ENCODE measurements at regions not wholly inside any gene's neighbourhood (a gene's known extent, or its start where the extent isn't known, plus 50 kb on each side); places are given as distances from the start of the nearest gene placed in this dataset.

GRCh38 chr12:31832740-31833729 is 104.2 kb upstream of the AMN1 start:
- no peaks in the 10 kb centered on the region for H3K9me3 ChIP-seq (ENCODE audit: low read depth)
- H3K4me3 ChIP-seq: no peak overlapping the region
- TF ChIP-seq, protein P1, sequence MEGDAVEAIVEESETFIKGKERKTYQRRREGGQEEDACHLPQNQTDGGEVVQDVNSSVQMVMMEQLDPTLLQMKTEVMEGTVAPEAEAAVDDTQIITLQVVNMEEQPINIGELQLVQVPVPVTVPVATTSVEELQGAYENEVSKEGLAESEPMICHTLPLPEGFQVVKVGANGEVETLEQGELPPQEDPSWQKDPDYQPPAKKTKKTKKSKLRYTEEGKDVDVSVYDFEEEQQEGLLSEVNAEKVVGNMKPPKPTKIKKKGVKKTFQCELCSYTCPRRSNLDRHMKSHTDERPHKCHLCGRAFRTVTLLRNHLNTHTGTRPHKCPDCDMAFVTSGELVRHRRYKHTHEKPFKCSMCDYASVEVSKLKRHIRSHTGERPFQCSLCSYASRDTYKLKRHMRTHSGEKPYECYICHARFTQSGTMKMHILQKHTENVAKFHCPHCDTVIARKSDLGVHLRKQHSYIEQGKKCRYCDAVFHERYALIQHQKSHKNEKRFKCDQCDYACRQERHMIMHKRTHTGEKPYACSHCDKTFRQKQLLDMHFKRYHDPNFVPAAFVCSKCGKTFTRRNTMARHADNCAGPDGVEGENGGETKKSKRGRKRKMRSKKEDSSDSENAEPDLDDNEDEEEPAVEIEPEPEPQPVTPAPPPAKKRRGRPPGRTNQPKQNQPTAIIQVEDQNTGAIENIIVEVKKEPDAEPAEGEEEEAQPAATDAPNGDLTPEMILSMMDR (IDR thresholded peaks at IDR 0.05; ENCODE audit: low read depth, low read length): no peak
- H3K4me1 ChIP-seq (ENCODE audit: low read depth): no peaks in the 10 kb centered on the region
- no peaks in the 10 kb centered on the region for H3K36me3 ChIP-seq
- no peaks in the 10 kb centered on the region for H3K27me3 ChIP-seq
- no peak overlapping the region for H3K27ac ChIP-seq
- DNase-seq (ENCODE audit: low read depth in 1 of 2, low spot score in 1 of 2): no peak

GRCh38 chr12:31828071-31828470 is 99.2 kb upstream of the AMN1 start:
- H3K27ac ChIP-seq: no peak overlapping the region
- no peak overlapping the region for H3K4me3 ChIP-seq
- TF ChIP-seq, protein P1 (IDR thresholded peaks at IDR 0.05; ENCODE audit: low read depth, low read length): no peak
- H3K9me3 ChIP-seq (ENCODE audit: low read depth): no peaks in the 10 kb centered on the region
- H3K27me3 ChIP-seq: no peaks in the 10 kb centered on the region
- DNase-seq (ENCODE audit: low read depth in 1 of 2, low spot score in 1 of 2): no peak
- no peaks in the 10 kb centered on the region for H3K36me3 ChIP-seq
- no peaks in the 10 kb centered on the region for H3K4me1 ChIP-seq (ENCODE audit: low read depth)

DNA sequence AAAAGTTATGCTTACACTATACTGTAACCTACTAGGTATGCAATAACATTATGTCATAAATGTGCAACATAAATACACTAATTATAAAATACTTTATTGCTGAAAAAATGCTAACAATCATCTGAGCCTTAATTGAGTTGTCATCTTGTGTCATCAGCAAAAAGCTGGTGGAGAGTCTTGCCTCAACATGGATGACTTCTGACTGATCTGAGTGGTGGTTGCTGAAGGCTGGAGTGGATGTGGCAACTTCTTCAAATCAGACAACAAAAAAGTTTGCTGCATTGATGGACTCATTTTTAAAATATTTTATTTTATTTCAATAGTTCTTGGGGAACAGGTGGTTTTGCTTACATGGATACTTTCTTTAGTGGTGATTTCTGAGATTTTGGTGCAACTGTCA is 93.9 kb upstream of the AMN1 start:
- Histone ChIP-seq H3K36me3 (no peaks in the 10 kb centered on the region), H3K4me1 (ENCODE audit: low read depth) (no peaks in the 10 kb centered on the region), H3K4me3 (no peak overlapping the region), H3K27me3 (no peaks in the 10 kb centered on the region), H3K27ac (no peak overlapping the region), H3K9me3 (ENCODE audit: low read depth) (no peaks in the 10 kb centered on the region)
- TF ChIP-seq, protein P1 (IDR thresholded peaks at IDR 0.05; ENCODE audit: low read depth, low read length): no peak
- no peak for DNase-seq (ENCODE audit: low read depth in 1 of 2, low spot score in 1 of 2)

DNA sequence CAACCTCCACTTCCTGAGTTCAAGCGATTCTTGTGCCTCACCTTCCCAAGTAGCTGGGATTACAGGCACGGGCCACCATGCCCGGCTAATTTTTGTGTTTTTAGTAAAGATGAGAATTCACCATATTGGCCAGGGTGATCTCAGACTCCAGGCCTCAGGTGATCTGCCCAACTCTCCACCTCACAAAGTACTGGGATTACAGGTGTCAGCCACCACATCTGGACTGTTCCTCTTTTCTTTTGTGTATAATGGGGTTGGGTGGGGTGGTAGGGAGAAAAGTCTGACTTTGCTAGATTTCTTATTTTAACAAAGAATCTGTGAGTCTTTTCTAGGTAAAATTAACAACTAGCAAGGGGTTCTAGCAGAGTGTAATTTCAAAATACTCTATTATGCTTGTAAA is 92.7 kb upstream of the AMN1 start:
- Histone ChIP-seq H3K27me3 (no peaks in the 10 kb centered on the region), H3K4me1 (ENCODE audit: low read depth) (no peaks in the 10 kb centered on the region), H3K27ac (no peak overlapping the region), H3K4me3 (no peak overlapping the region), H3K36me3 (no peaks in the 10 kb centered on the region), H3K9me3 (ENCODE audit: low read depth) (no peaks in the 10 kb centered on the region)
- no peak for DNase-seq (ENCODE audit: low read depth in 1 of 2, low spot score in 1 of 2)
- TF ChIP-seq, protein P1 (IDR thresholded peaks at IDR 0.05; ENCODE audit: low read depth, low read length): no peak

- Histone ChIP-seq H3K27me3 (no peaks in the 10 kb centered on the region), H3K9me3 (ENCODE audit: low read depth) (no peaks in the 10 kb centered on the region), H3K4me3 (no peak overlapping the region), H3K4me1 (ENCODE audit: low read depth) (no peaks in the 10 kb centered on the region), H3K36me3 (no peaks in the 10 kb centered on the region), H3K27ac (no peak overlapping the region)
- no peak for DNase-seq (ENCODE audit: low read depth in 1 of 2, low spot score in 1 of 2)
- TF ChIP-seq, protein P1 (IDR thresholded peaks at IDR 0.05; ENCODE audit: low read depth, low read length): no peak
Observed at GRCh38 chr12:31820832-31821231, 92.0 kb upstream of the AMN1 start.

All from cardiac muscle cell (in vitro differentiated cells and primary cell).